Keratinocyte (primary cell): ENCODE measurements at regions not wholly inside any gene's neighbourhood (a gene's known extent, or its start where the extent isn't known, plus 50 kb on each side); places are given as distances from the start of the nearest gene placed in this dataset.

Source experiments
- CTCF ChIP-seq, 3 experiments: IDR thresholded peaks in 1 of 3; conservative IDR thresholded peaks in 1 of 3; optimal IDR thresholded peaks in 1 of 3; 2 replicates in 2 of 3; 3 replicates in 1 of 3; pipeline versions ENCODE3 to v1.5.1; 2011; ENCODE audit warnings: low read length in 3 of 3, mild to moderate bottlenecking in 3 of 3, moderate library complexity in 2 of 3, control low read depth in 1 of 3, inconsistent platforms in 1 of 3; ENCODE audit not compliant: insufficient read depth in 2 of 3; ENCODE audit errors: extremely low read depth in 1 of 3
- EZH2 ChIP-seq: IDR thresholded peaks from one replicate; pipeline ENCODE4 v1.6.1; 2012; ENCODE audit warnings: inconsistent platforms, mild to moderate bottlenecking, low read length, moderate library complexity

- TF ChIP-seq CTCF (optimal IDR thresholded peaks at IDR 0.05 in 1 of 3, IDR thresholded peaks at IDR 0.05 in 1 of 3, conservative IDR thresholded peaks at IDR 0.05 in 1 of 3; ENCODE audit: extremely low read depth in 1 of 3, insufficient read depth in 2 of 3, low read length in 3 of 3) (no peak), EZH2 (no peak)
These were observed 50.7 kb upstream of the FOXB1 start for GRCh38 chr15:59953392-59953883.
